GM12864 (cell line): ENCODE measurements at regions not wholly inside any gene's neighbourhood (a gene's known extent, or its start where the extent isn't known, plus 50 kb on each side); places are given as distances from the start of the nearest gene placed in this dataset.

ENCODE experiments used
- DNase-seq: peaks from one replicate; pipeline ENCODE4 v3.0.0-alpha.2; 2011; ENCODE audit warnings: low read depth
- H3K4me3 ChIP-seq: 2 replicates; pipeline ENCODE4 v1.5.1; 2011; ENCODE audit warnings: mild to moderate bottlenecking, low read depth, low read length, control low read depth
- CTCF ChIP-seq: IDR thresholded peaks from 2 replicates; pipeline ENCODE4 v1.5.1; 2011; ENCODE audit warnings: low read depth, mild to moderate bottlenecking, moderate library complexity, low read length, control low read depth, inconsistent platforms; ENCODE audit errors: missing control alignments

- H3K4me3 ChIP-seq: no peak overlapping the region
- DNase-seq: no peak
- no peak for TF ChIP-seq CTCF
Measured at GRCh38 chr7:110399421-110399820, 691.5 kb upstream of the LRRN3 start.

GRCh38 chr7:110400411-110400810, 690.5 kb upstream of the LRRN3 start:
- DNase-seq: no peak

GRCh38 chr7:110407242-110407641, 683.7 kb upstream of the LRRN3 start:
- TF ChIP-seq CTCF: no peak
- DNase-seq: no peak

More at GRCh38 chr7:110400411-110400810, 690.5 kb upstream of the LRRN3 start:
- TF ChIP-seq CTCF: no peak
- H3K4me3 ChIP-seq: no peak overlapping the region

GRCh38 chr7:110407706-110408105, 683.2 kb upstream of the LRRN3 start:
- TF ChIP-seq CTCF: no peak
- H3K4me3 ChIP-seq: no peak overlapping the region
- no peak for DNase-seq

More at GRCh38 chr7:110407242-110407641, 683.7 kb upstream of the LRRN3 start:
- no peak overlapping the region for H3K4me3 ChIP-seq

GRCh38 chr7:110412614-110413013, 678.3 kb upstream of the LRRN3 start:
- no peak overlapping the region for H3K4me3 ChIP-seq
- DNase-seq: no peak
- no peak for TF ChIP-seq CTCF

- TF ChIP-seq CTCF: no peak
- no peak overlapping the region for H3K4me3 ChIP-seq
- no peak for DNase-seq
Measured at GRCh38 chr7:110413038-110413437, 677.9 kb upstream of the LRRN3 start.

GRCh38 chr7:110417611-110418010, 673.3 kb upstream of the LRRN3 start:
- no peak for TF ChIP-seq CTCF
- DNase-seq: no peak
- no peak overlapping the region for H3K4me3 ChIP-seq
